HG03575 (cell line): ENCODE measurements at regions not wholly inside any gene's neighbourhood (a gene's known extent, or its start where the extent isn't known, plus 50 kb on each side); places are given as distances from the start of the nearest gene placed in this dataset.

ENCODE experiments used
- ATAC-seq: cut with Tn5 transposase; IDR thresholded peaks from one replicate; pipeline ENCODE4 v1.9.1; 2021; ENCODE audit not compliant: unreplicated experiment, insufficient number of reproducible peaks, low FRiP score; ENCODE audit errors: extremely low read depth

GRCh38 chr9:91036826-91037510 is 235.3 kb downstream of the SYK start:
- ATAC-seq: no peak

GRCh38 chr9:91037511-91038482 is 236.2 kb downstream of the SYK start:
- no peak for ATAC-seq

DNA sequence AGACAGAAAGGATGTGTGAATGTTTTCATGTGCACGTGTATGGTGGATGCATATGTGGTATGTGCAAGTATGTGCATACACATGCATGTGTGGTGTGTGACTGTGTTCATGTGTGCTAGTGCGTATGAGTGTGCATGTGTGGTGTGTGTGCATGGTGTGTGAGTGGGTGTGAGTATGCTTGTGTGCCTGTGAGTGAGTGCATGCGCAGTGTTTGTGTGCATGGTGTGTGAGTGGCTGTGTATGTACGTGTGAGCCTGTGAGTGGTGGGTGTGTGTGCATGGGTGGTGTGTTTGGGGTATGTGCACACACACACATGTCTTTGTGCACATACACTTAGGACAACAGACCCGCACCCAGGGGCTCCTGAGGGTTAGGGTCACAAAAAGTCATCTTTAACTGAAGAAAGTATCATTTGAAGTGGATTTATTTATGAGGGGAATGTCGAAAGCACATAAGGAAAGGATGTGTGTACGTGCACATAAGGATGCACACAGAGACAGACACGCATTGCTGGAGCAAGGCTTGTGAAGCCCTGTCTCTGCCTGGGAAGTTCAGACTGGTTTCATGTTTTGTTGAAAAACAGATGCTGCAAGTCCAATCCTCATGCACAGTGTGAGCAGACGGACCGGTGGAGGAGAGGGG is 237.0 kb downstream of the SYK start:
- ATAC-seq: no peak

DNA sequence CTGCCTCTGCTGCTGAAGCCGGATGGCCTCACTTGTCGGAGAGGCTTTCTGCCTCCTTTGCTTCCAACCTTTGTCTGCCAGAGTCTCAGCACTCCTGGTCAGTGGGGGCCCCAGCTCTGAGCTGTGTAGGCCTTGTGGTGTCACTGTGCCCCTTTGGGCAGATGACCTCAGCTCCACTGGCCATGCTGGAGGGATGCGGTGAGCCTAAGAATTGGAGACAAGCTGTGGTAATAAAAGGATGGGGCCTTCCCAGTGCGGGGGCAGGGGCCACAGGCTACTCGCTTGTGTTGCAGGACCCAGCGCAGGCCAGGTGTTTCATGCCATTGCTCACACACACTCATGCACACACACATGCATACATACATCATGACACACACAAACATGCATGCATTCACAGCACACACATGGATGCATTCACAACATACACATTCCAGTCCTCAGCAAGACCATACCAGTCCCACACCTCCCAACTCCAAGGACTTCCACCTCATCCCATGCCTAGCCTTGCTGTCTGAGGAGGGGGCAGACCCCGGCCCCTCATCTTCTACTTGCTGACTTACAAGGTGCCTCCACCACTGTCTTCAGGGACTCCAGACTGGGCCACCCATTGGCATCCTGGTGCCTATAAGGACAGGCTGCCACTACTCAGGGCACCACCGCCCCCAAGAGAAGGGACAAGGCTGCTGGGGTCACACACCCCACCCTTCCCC is 237.7 kb downstream of the SYK start:
- no peak for ATAC-seq

DNA sequence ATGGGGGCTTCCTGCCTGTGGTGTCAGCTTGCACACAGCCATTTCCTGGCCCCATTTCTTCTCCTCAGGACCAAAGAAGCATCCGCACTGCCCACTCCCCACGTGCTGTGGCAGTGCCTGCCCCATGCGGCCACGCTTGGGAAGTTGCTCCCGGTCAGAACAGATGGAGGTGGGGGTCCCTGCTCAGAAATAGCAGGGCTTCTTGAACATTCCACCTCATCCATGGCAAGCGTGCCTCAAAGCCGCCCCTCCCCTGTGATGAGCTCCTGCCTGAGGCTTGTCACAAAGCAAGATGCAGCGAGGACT is 238.2 kb downstream of the SYK start:
- ATAC-seq: no peak

DNA sequence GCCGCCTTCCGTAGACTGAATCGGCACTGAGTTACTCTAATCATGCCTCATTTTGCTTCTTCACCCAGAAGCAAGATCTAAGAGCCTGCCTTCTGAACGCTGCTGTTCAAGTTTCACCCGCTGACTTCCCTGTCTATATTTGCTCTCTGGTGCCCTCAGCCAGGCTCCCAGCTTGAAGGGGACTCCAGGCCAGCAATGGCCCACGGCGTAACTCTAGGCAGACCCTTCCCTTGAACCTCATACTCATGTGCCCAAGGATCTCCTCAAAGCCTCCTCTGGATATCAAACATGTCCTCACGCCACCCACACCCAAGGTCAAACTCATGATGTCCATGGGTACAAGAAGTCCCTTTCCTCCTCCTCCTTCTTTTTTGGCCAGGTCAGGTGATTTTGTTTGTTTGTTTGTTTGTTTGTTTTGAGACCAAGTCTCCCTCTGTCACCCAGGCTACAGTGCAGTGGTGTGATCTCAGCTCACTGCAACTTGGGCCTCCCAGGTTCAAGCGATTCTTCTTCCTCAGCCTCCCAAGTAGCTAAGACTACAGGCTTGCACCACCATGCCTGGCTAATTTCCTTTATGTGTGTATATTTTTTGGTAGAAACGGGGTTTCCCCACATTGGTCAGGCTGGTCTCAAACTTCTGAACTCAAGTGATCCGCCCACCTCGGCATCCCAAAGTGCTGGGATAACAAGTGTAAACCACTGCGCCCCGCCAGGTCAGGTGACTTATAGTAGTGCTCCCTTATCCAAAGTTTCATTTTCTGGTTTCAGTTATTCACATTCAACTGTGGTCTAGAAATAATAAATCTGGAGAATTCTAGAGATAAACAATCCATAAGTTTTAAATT is 239.0 kb downstream of the SYK start:
- no peak for ATAC-seq

DNA sequence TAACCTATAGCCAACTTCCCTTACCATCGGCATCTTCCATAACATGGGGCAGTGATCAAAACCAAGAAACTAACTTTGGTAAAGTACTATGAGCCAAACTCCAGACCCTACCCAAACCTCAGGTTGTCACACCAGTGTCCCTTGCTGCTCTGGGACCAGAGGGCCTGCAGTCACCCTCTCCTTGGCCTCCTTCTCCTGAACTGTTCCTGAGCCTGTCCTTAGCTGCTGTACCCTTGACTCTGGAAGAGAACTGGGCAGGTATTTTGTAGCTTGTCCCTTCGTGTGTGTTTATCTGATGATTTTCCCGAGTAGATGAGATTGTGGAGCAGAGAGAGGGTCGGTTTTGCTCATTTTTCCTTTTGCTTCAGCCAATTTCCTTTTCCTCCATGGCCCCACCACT is 240.4 kb downstream of the SYK start:
- no peak for ATAC-seq

GRCh38 chr9:91042541-91042940 is 240.9 kb downstream of the SYK start:
- ATAC-seq: no peak

GRCh38 chr9:91043056-91043810 is 241.6 kb downstream of the SYK start:
- no peak for ATAC-seq

DNA sequence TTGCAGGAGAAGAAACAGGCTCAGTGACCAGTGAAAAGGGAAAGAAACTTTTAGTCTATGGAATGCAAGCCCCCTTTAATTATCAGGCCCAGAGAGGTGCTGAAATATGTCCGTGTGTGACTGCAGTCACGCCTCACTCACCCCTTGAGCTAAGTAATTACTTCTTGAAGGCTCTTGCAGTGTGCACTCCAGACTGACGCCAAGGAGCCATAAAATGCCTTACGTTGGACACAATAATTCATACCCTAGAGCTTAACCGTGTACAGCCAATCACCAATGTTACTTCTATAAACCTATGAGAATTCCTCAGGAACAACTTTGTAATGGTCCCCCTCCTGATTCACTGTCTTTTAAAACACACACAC is 242.2 kb downstream of the SYK start:
- no peak for ATAC-seq

GRCh38 chr9:91044354-91044753 is 242.7 kb downstream of the SYK start:
- ATAC-seq: no peak

GRCh38 chr9:91045041-91045440 is 243.4 kb downstream of the SYK start:
- no peak for ATAC-seq

- no peak for ATAC-seq
These were observed 245.9 kb downstream of the SYK start for GRCh38 chr9:91047529-91047928.

DNA sequence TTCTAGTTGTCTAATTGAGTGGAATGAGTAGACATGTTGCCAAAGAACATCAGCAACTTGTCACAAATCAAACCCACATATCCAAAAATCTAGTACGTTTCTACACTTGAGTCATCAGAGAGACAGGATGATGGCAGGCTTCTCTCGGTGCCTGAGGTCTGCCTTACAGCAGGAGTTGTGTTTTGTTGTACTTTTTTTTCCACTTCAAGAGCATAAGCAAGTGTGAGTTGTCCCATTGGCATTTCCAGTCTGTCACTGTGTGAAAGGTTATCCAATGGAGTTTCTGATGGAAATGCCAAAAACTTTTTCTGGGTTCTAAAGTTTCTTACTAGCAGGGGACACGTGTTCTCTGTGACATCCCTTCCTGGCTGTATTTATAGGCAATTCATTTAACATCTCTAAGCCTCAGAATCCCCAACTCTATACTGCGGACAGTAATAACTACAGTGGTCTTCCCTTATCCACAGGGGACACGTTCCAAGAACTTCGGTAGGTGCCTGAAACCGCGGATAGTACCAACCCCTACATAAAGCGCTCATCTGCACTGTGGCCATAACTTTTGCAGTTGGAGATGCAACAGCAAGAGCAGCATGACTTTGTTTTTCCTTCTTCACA is 246.5 kb downstream of the SYK start:
- no peak for ATAC-seq

DNA sequence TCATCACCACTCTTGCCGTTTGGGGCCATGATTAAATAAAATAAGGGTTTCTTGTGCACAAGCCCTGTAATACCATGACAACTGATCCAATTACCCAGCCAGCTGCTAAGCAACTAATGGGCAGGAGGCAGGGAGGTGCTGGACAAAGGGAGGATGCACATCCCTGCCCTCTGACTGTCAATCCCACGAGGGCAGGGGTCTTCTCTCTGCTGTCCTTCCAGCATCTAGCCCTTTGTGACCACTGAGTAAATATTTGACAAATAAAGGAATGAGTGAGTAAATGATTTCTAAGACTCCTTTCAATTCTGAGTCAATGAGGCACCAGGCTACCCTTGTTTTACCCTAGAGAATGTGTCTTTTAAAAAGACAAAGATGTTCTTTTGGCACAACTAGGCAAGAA is 247.1 kb downstream of the SYK start:
- no peak for ATAC-seq

- no peak for ATAC-seq
These were observed 252.2 kb downstream of the SYK start for GRCh38 chr9:91053824-91054223.

- ATAC-seq: no peak
These were observed 254.2 kb downstream of the SYK start for GRCh38 chr9:91055845-91056244.

DNA sequence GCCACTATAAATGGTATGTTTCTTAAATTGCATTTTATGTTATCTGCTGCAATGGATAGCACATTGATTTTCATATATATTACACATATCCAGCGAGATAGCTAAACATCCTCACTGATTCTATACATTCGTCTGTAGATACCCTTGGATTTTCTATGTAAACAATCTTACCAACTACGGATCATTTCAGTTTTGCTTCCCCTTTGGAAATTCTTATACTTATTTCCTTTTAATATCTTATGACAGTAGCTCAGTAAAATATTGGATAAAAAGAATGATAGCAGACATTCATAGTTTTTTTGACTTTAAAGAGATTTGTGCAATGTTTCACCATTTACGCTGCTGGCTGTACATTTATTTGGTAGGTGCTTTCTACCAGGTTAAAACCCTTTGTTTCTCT is 254.9 kb downstream of the SYK start:
- no peak for ATAC-seq
